AG08396 (cell line): ENCODE measurements at regions not wholly inside any gene's neighbourhood (a gene's known extent, or its start where the extent isn't known, plus 50 kb on each side); places are given as distances from the start of the nearest gene placed in this dataset.

Experiments
- DNase-seq: peaks from one replicate; pipeline ENCODE4 v3.0.0; 2012; ENCODE audit warnings: low spot score, mixed read lengths

DNA sequence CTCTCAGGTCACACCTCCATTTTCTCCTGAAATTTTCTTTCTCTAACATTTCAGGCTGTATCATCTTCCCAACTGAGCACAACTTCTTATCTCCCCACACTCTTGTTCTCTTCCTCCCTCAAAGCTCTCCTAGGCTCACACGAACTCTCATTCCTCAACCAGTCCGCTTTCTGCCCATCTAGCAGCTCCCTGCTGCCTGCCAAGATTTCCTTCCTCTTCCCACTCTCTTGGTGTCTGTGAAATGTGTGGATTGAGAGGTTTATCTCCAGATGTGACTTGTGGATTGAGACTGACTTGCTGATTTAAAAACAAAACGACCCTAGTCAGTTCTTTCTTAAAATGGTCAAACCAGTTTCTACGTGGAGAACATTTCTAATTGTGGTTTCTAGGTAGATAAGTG lies 106.3 kb downstream of the MTNR1B start:
- DNase-seq, result no peak

DNA sequence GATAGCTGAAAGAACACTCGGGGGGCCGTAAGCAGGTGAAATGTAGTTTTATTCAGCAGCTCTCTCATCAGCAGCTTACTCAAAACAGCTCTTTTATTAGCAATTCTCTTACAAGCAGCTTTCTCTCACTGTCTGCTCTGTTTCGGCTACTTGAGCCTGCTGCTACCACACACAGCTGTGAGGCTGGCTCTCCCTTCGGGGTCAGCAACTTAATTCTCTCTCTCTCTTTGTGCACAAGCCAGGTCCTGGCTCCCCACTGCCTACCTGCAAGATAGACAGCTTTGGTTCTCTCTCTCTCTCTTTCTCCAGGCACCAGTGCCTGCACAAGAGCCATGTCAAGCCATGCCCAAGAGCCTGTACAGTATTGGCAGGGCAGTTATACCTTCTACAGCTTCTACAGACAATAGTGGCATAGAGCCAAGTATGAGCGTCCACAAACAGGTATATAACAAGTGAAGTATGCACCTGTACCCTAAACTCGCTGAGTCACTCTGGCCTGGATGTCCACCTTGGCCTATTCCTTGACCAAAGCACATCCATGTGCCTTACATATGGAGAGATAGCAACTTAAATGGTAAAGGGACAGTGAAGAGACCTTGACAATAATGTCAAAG lies 110.8 kb downstream of the MTNR1B start:
- DNase-seq, result no peak

DNA sequence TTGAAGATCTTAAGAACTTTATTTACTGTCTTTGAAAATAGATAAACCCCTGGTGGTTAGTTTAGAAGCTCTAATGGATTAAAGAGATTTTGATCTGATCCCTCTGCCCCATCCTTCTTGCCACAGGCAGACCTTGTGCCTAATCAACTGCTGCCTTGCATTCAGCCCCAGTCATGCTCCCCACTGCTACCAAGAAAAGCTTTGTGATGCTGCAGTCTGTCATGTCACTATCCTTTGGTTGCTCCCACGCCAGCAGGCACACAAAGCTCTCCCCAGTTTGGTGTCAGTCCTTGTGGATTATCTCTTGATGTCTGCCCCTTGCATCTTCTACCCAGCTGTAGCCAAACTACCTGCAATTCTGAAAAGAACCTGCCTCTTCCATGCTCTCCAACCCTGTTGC lies 112.2 kb downstream of the MTNR1B start:
- DNase-seq, result no peak

DNA sequence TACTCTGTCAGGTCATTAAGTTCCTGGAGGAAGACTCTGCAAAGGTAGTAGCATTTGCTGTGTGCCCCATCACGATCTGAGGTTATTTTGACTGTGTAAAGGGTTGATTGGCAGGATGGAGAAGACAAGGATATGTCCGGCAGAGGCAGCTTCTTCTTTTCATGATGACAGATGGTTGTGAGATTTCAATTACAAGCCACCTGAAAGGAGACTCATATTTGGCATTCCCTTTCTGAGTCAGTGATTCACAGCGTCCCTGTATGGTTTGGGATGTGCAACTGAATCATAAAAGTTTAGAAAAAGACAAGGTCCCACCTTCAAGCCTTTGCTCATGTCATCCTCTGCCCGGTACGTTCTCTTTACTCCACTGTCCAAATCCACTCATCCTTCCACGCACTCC lies 113.4 kb downstream of the MTNR1B start:
- DNase-seq, result no peak

DNA sequence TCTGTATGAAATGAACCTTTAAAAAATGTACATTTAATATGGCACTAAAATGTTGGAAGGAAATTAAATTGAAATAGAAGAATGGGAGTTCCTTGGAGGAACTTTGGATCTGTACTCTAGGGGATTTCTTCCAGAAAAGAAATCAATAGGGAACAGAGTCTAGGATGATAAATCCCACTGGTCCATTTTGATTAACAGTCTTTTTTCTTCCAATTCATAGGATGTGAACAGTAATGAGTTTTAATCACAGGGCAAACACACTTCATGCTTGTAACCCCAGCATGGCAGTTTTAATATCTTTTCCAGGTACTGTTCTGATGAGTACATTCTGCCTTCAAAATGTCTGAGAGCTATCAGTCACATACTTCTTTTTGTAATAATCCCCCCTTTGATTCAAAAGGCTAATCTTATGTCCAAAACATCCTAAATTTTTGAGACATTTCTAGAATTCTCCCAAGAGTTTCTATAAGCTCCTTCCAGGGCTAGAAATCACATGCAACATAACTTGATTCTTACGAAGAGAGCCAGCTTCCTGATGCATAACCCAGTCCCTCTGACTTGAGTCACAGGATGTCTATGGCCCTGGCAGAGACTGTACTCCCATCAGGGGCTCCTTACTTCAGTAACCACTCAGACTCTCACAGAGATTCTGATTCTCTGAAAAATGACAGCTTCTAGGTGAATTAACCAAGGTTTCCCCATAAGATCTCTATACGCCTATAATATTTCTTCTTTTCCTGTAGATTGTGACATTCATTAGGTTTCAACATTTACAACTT lies 112.9 kb downstream of the SLC36A4 start:
- peak; percentile 30 for DNase-seq

DNA sequence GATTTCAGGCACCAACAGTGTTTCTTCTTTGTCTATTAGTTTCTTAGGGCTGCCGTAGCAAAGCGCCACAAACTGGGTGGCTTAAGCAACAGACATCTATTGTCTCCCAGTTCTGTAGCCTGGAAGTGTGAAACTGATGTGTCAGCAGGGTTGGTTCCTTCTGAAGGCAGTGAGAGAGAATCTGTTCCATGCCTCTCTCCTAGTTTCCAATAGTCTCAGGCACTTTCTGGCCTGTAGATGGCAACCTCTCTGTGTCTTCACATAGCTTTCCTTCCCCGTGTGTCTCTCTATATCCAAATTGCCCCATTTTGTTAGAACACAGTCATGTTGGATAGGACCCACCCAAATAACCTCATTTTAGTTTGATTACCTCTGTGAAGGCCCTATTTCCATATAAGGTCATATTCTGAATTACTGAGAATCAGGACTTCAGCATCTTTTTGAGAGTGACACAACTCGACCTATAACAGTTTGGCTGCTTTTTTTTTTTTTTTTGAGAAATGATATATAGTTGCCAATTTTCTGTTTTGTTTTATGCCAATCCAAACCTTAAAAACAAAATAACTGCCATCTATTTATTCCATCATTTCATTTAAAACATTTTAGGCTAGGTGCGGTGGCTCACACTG lies 108.2 kb downstream of the SLC36A4 start:
- peak; percentile 29 for DNase-seq
